ENCODE measurements at regions not wholly inside any gene's neighbourhood (a gene's known extent, or its start where the extent isn't known, plus 50 kb on each side); places are given as distances from the start of the nearest gene placed in this dataset.
"Not testable (repeated sequence)": the region's sequence is repeated elsewhere in the genome, so short reads cannot be mapped to it uniquely, and the experiment has no call there.

GRCh38 chr7:34222722-34223121 lies 317.4 kb downstream of the BMPER start:
- H3K4me2 ChIP-seq = no peak overlapping the region
- H2AFZ ChIP-seq = no peak overlapping the region
- H3K79me2 ChIP-seq = no peaks in the 10 kb centered on the region
- no peak overlapping the region for H3K27ac ChIP-seq
- DNase-seq (ENCODE audit: low spot score) = no peak
- no peaks in the 10 kb centered on the region for H3K27me3 ChIP-seq
- 85% methylated on average over 1 of the region's 1 CpG for WGBS (ENCODE audit: low lambda C conversion rate, missing lambda C conversion rate)
- no peaks in the 10 kb centered on the region for H4K20me1 ChIP-seq (ENCODE audit: insufficient read depth, poor library complexity, severe bottlenecking)
- no peak for TF ChIP-seq EZH2phosphoT487 (IDR thresholded peaks at IDR 0.05; ENCODE audit: low read depth, severe bottlenecking, unreplicated experiment)
- no peak for TF ChIP-seq CTCF (IDR thresholded peaks at IDR 0.05; ENCODE audit: poor library complexity)
- TF ChIP-seq EZH2 (IDR thresholded peaks at IDR 0.05; ENCODE audit: borderline replicate concordance) = no peak
- no peaks in the 10 kb centered on the region for H3K36me3 ChIP-seq (replicated peaks; ENCODE audit: insufficient read depth, low read depth)
- H3K4me1 ChIP-seq (ENCODE audit: insufficient read depth) = no peaks in the 10 kb centered on the region
- H3K9me3 ChIP-seq (ENCODE audit: low read depth) = no peaks in the 10 kb centered on the region
- H3K4me3 ChIP-seq = no peak overlapping the region
- no peaks in the 10 kb centered on the region for H3K9me2 ChIP-seq (replicated peaks; ENCODE audit: insufficient read depth)

GRCh38 chr7:34224281-34224680 lies 318.9 kb downstream of the BMPER start:
- DNase-seq (ENCODE audit: low spot score) = no peak

GRCh38 chr7:34225193-34225592 lies 319.9 kb downstream of the BMPER start:
- WGBS (ENCODE audit: low lambda C conversion rate, missing lambda C conversion rate) = 63% methylated on average over 5 of the region's 5 CpGs
- no peaks in the 10 kb centered on the region for H3K4me1 ChIP-seq (ENCODE audit: insufficient read depth)
- no peak for DNase-seq (ENCODE audit: low spot score)
- no peak overlapping the region for H2AFZ ChIP-seq
- TF ChIP-seq EZH2 (IDR thresholded peaks at IDR 0.05; ENCODE audit: borderline replicate concordance) (no peak), CTCF (IDR thresholded peaks at IDR 0.05; ENCODE audit: poor library complexity) (no peak), EZH2phosphoT487 (IDR thresholded peaks at IDR 0.05; ENCODE audit: low read depth, severe bottlenecking, unreplicated experiment) (no peak)
- H3K27ac ChIP-seq = no peak overlapping the region
- no peaks in the 10 kb centered on the region for H3K27me3 ChIP-seq
- no peaks in the 10 kb centered on the region for H3K36me3 ChIP-seq (replicated peaks; ENCODE audit: insufficient read depth, low read depth)
- no peak overlapping the region for H3K4me2 ChIP-seq
- no peak overlapping the region for H3K4me3 ChIP-seq
- no peaks in the 10 kb centered on the region for H3K79me2 ChIP-seq
- H3K9me2 ChIP-seq (replicated peaks; ENCODE audit: insufficient read depth) = no peaks in the 10 kb centered on the region
- H4K20me1 ChIP-seq (ENCODE audit: insufficient read depth, poor library complexity, severe bottlenecking) = no peaks in the 10 kb centered on the region
- H3K9me3 ChIP-seq (ENCODE audit: low read depth) = no peaks in the 10 kb centered on the region

More at GRCh38 chr7:34224281-34224680, 318.9 kb downstream of the BMPER start:
- H3K9me2 ChIP-seq (replicated peaks; ENCODE audit: insufficient read depth) = no peaks in the 10 kb centered on the region
- H3K4me2 ChIP-seq = no peak overlapping the region
- H3K36me3 ChIP-seq (replicated peaks; ENCODE audit: insufficient read depth, low read depth) = no peaks in the 10 kb centered on the region
- H3K9me3 ChIP-seq (ENCODE audit: low read depth) = no peaks in the 10 kb centered on the region
- H3K27me3 ChIP-seq = no peaks in the 10 kb centered on the region
- no peaks in the 10 kb centered on the region for H3K79me2 ChIP-seq
- H3K27ac ChIP-seq = no peak overlapping the region
- TF ChIP-seq EZH2 (IDR thresholded peaks at IDR 0.05; ENCODE audit: borderline replicate concordance) = no peak
- TF ChIP-seq CTCF (IDR thresholded peaks at IDR 0.05; ENCODE audit: poor library complexity) = no peak
- no peak for TF ChIP-seq EZH2phosphoT487 (IDR thresholded peaks at IDR 0.05; ENCODE audit: low read depth, severe bottlenecking, unreplicated experiment)
- WGBS (ENCODE audit: low lambda C conversion rate, missing lambda C conversion rate) = 67% methylated on average over 1 of the region's 1 CpG
- no peaks in the 10 kb centered on the region for H3K4me1 ChIP-seq (ENCODE audit: insufficient read depth)
- H4K20me1 ChIP-seq (ENCODE audit: insufficient read depth, poor library complexity, severe bottlenecking) = no peaks in the 10 kb centered on the region
- no peak overlapping the region for H2AFZ ChIP-seq
- no peak overlapping the region for H3K4me3 ChIP-seq

- H3K4me3 ChIP-seq = no peak overlapping the region
- H3K27ac ChIP-seq = no peak overlapping the region
- H3K4me2 ChIP-seq = no peak overlapping the region
- H4K20me1 ChIP-seq (ENCODE audit: insufficient read depth, poor library complexity, severe bottlenecking) = no peaks in the 10 kb centered on the region
- H3K27me3 ChIP-seq = no peaks in the 10 kb centered on the region
- 76% methylated on average over 3 of the region's 3 CpGs for WGBS (ENCODE audit: low lambda C conversion rate, missing lambda C conversion rate)
- no peaks in the 10 kb centered on the region for H3K4me1 ChIP-seq (ENCODE audit: insufficient read depth)
- no peaks in the 10 kb centered on the region for H3K79me2 ChIP-seq
- H3K9me3 ChIP-seq (ENCODE audit: low read depth) = no peaks in the 10 kb centered on the region
- TF ChIP-seq CTCF (IDR thresholded peaks at IDR 0.05; ENCODE audit: poor library complexity) (no peak), EZH2phosphoT487 (IDR thresholded peaks at IDR 0.05; ENCODE audit: low read depth, severe bottlenecking, unreplicated experiment) (no peak), EZH2 (IDR thresholded peaks at IDR 0.05; ENCODE audit: borderline replicate concordance) (no peak)
- no peaks in the 10 kb centered on the region for H3K9me2 ChIP-seq (replicated peaks; ENCODE audit: insufficient read depth)
- no peak for DNase-seq (ENCODE audit: low spot score)
- no peak overlapping the region for H2AFZ ChIP-seq
- no peaks in the 10 kb centered on the region for H3K36me3 ChIP-seq (replicated peaks; ENCODE audit: insufficient read depth, low read depth)
Measured at GRCh38 chr7:34227525-34227924, 322.2 kb downstream of the BMPER start.

GRCh38 chr7:34235101-34235500 lies 329.8 kb downstream of the BMPER start:
- not testable (repeated sequence) for H3K4me2 ChIP-seq; H3K4me1 ChIP-seq (ENCODE audit: insufficient read depth); H4K20me1 ChIP-seq (ENCODE audit: insufficient read depth, poor library complexity, severe bottlenecking); H2AFZ ChIP-seq; H3K9me3 ChIP-seq (ENCODE audit: low read depth); H3K36me3 ChIP-seq (replicated peaks; ENCODE audit: insufficient read depth, low read depth); H3K27me3 ChIP-seq; H3K27ac ChIP-seq; H3K79me2 ChIP-seq; DNase-seq (ENCODE audit: low spot score); H3K9me2 ChIP-seq (replicated peaks; ENCODE audit: insufficient read depth); H3K4me3 ChIP-seq
- WGBS (ENCODE audit: low lambda C conversion rate, missing lambda C conversion rate) = 92% methylated on average over 5 of the region's 5 CpGs
